GM21367 (cell line): ENCODE measurements at regions not wholly inside any gene's neighbourhood (a gene's known extent, or its start where the extent isn't known, plus 50 kb on each side); places are given as distances from the start of the nearest gene placed in this dataset.

ENCODE experiments used
- ATAC-seq: cut with Tn5 transposase; IDR thresholded peaks from one replicate; pipeline ENCODE4 v1.9.1; 2021; ENCODE audit not compliant: unreplicated experiment

GRCh38 chr14:46306267-46306666, 345.3 kb downstream of the RPL10L start:
- no peak for ATAC-seq

GRCh38 chr14:46300765-46301164, 350.8 kb downstream of the RPL10L start:
- no peak for ATAC-seq

- no peak for ATAC-seq
Observed at GRCh38 chr14:46290706-46291105, 360.9 kb downstream of the RPL10L start.

GRCh38 chr14:46279776-46280175, 371.8 kb downstream of the RPL10L start:
- no peak for ATAC-seq

GRCh38 chr14:46279327-46279726, 372.3 kb downstream of the RPL10L start:
- ATAC-seq: no peak

- no peak for ATAC-seq
Observed at GRCh38 chr14:46259536-46259935, 392.0 kb downstream of the RPL10L start.

GRCh38 chr14:46256381-46256780, 395.2 kb downstream of the RPL10L start:
- no peak for ATAC-seq

GRCh38 chr14:46250113-46250703, 401.4 kb downstream of the RPL10L start:
- ATAC-seq: no peak

GRCh38 chr14:46248001-46248630, 403.5 kb downstream of the RPL10L start:
- ATAC-seq: no peak

GRCh38 chr14:46245276-46245675, 406.3 kb downstream of the RPL10L start:
- no peak for ATAC-seq

- ATAC-seq: no peak
Observed at GRCh38 chr14:46233786-46234185, 417.8 kb downstream of the RPL10L start.

- no peak for ATAC-seq
Observed at GRCh38 chr14:46230540-46230939, 421.0 kb downstream of the RPL10L start.

- no peak for ATAC-seq
Observed at GRCh38 chr14:46215801-46216200, 435.8 kb downstream of the RPL10L start.

- no peak for ATAC-seq
Observed at GRCh38 chr14:46198676-46199075, 452.9 kb downstream of the RPL10L start.

- no peak for ATAC-seq
Observed at GRCh38 chr14:46197856-46198255, 453.7 kb downstream of the RPL10L start.
